Breast epithelium (tissue), 3 donors: ENCODE measurements at regions not wholly inside any gene's neighbourhood (a gene's known extent, or its start where the extent isn't known, plus 50 kb on each side); places are given as distances from the start of the nearest gene placed in this dataset.

ENCODE experiments used
- CTCF ChIP-seq, 3 donors: fragments of 450-650 bp; IDR thresholded peaks; one replicate each; pipeline ENCODE4 v1.5.1; 2016 to 2017; ENCODE audit warnings: antibody characterized with exemption in 3 of 3, mild to moderate bottlenecking in 3 of 3, moderate library complexity in 3 of 3
- POLR2A ChIP-seq: fragments of 450-650 bp; IDR thresholded peaks from one replicate; pipeline ENCODE4 v1.6.1; 2016; ENCODE audit warnings: antibody characterized with exemption, mild to moderate bottlenecking, moderate library complexity
- POLR2AphosphoS5 ChIP-seq, 3 donors: sonication (generic); formaldehyde crosslinking; IDR thresholded peaks; one replicate each; pipeline ENCODE4 v1.6.1; 2017; ENCODE audit warnings: antibody characterized with exemption in 3 of 3

GRCh38 chr7:115704884-115705283 is 325.7 kb downstream of the TFEC start:
- TF ChIP-seq POLR2AphosphoS5 (IDR thresholded peaks at IDR 0.05) (no peak), CTCF (IDR thresholded peaks at IDR 0.05) (no peak), POLR2A (no peak)
